ENCODE measurements at regions not wholly inside any gene's neighbourhood (a gene's known extent, or its start where the extent isn't known, plus 50 kb on each side); places are given as distances from the start of the nearest gene placed in this dataset.
"Not testable (repeated sequence)": the region's sequence is repeated elsewhere in the genome, so short reads cannot be mapped to it uniquely, and the experiment has no call there.

DNA sequence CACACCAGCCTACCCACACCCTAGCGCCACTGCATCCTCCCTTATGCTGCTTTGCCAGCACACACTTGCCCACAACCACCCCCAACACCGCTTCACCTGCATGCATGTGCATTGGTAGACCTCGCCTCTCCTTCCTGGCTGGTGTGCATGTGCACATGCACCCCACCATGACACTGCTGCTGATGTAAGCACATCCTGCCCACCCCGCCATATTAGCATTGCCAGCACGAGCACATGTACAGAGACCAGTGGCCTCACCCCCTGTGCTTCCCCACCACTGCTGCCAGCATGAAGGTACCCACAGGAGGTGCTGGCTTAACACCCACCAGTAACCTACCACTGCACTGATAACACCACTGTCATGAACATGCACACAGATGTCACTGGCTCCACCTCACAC is 218.2 kb downstream of the SLCO4C1 start:
- H3K4me3 Mint-ChIP-seq: no peak overlapping the region
- no peaks in the 10 kb centered on the region for H3K27me3 Mint-ChIP-seq (ENCODE audit: low read depth)
- TF ChIP-seq, protein P1, sequence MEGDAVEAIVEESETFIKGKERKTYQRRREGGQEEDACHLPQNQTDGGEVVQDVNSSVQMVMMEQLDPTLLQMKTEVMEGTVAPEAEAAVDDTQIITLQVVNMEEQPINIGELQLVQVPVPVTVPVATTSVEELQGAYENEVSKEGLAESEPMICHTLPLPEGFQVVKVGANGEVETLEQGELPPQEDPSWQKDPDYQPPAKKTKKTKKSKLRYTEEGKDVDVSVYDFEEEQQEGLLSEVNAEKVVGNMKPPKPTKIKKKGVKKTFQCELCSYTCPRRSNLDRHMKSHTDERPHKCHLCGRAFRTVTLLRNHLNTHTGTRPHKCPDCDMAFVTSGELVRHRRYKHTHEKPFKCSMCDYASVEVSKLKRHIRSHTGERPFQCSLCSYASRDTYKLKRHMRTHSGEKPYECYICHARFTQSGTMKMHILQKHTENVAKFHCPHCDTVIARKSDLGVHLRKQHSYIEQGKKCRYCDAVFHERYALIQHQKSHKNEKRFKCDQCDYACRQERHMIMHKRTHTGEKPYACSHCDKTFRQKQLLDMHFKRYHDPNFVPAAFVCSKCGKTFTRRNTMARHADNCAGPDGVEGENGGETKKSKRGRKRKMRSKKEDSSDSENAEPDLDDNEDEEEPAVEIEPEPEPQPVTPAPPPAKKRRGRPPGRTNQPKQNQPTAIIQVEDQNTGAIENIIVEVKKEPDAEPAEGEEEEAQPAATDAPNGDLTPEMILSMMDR (IDR thresholded peaks at IDR 0.05; ENCODE audit: unreplicated experiment in 3 of 3): no peak
- peaks cover 8% of the 10 kb centered on the region for H3K9me3 Mint-ChIP-seq
- peaks cover 8% of the 10 kb centered on the region for H3K4me1 Mint-ChIP-seq
- H3K36me3 Mint-ChIP-seq (ENCODE audit: low read depth): no peaks in the 10 kb centered on the region
- no peak overlapping the region for H3K27ac Mint-ChIP-seq

DNA sequence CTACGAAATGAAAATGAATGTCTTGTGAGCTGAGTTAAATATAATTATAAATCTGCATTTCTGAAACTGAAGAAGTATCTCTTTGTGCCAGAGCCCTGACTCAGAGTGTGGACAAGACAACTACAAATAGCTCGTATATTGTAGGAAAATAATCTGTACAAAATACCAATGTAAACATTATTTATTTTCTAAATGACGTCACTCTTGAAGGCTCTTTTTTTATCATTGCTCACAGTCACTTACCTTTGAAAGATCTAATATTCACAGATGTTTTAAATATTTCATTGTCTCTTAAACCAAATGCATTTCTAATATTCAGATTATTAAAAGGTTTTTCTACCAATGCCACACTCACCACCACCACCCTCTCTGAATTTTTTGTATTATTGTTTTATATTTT is 226.1 kb downstream of the SLCO4C1 start:
- no peaks in the 10 kb centered on the region for H3K9me3 Mint-ChIP-seq
- no peak overlapping the region for H3K27ac Mint-ChIP-seq
- no peak overlapping the region for H3K4me3 Mint-ChIP-seq
- H3K4me1 Mint-ChIP-seq: peaks cover 25% of the 10 kb centered on the region
- H3K27me3 Mint-ChIP-seq (ENCODE audit: low read depth): no peaks in the 10 kb centered on the region
- no peaks in the 10 kb centered on the region for H3K36me3 Mint-ChIP-seq (ENCODE audit: low read depth)
- TF ChIP-seq, protein P1 (IDR thresholded peaks at IDR 0.05; ENCODE audit: unreplicated experiment in 3 of 3): no peak

DNA sequence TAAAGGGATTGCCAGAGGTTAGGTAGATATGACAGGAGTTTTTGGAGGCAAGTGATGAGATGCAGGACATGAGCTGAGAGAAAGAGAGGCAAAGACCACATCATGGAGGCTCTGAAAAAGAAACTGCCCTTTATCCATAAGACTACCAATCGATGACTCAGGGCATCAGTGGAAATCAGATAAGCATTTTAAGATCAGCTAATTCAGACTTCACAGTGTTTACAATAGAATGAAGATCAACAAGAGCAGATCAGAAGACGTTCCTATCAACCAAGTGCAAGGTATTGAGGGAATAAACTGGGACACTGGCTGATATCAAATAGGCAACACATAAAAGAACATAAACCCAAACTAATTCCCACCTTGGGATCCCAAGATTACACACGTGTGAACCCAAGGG is 227.2 kb downstream of the SLCO4C1 start:
- no peaks in the 10 kb centered on the region for H3K27me3 Mint-ChIP-seq (ENCODE audit: low read depth)
- H3K27ac Mint-ChIP-seq: no peak overlapping the region

DNA sequence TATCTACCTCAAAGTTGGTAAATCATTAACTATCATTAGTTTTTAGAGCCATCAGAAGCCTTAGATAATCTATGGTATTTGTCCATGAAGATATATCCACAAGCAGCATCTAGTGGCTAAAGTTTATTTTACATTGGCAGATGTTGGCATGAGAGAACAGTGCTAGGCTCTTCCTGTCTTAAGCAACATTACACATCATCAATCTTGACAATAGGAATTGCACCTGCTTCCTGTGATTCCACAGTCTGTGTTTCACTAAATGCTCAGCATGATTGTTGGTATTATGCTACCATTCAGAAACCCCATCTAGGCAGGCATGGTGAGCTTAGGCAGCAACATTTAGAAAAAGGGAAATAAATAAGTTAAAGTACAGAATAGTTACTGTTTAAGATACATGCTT is 246.6 kb downstream of the SLCO4C1 start:
- Mint-ChIP-seq H3K27ac (no peak overlapping the region), H3K4me1 (peaks cover 6% of the 10 kb centered on the region), H3K9me3 (no peaks in the 10 kb centered on the region)

More for the DNA sequence above, 227.2 kb downstream of the SLCO4C1 start:
- Mint-ChIP-seq H3K4me3 (no peak overlapping the region), H3K9me3 (no peaks in the 10 kb centered on the region), H3K4me1 (peaks cover 25% of the 10 kb centered on the region), H3K36me3 (ENCODE audit: low read depth) (no peaks in the 10 kb centered on the region)
- TF ChIP-seq, protein P1 (IDR thresholded peaks at IDR 0.05; ENCODE audit: unreplicated experiment in 3 of 3): no peak

DNA sequence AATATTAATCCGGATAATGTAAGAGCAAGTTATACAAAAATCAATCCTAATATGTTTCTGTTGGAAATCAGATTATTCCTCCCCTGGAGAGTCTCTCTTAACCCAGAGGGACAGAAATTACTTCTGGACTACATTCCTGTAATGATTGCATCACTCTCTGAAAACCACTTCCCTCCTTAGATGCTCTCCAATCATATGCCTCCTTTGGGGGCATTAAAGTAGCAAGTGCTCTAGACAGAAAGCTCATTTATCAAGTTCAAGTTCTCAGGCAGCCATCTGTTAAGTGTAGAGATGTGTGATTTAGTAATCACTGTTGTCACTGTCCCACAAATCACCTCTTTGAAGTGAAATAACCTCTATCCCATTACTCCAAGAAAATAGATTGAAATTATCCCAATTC is 247.1 kb downstream of the SLCO4C1 start:
- no peaks in the 10 kb centered on the region for H3K27me3 Mint-ChIP-seq (ENCODE audit: low read depth)
- H3K27ac Mint-ChIP-seq: no peak overlapping the region
- H3K4me3 Mint-ChIP-seq: no peak overlapping the region
- H3K9me3 Mint-ChIP-seq: no peaks in the 10 kb centered on the region
- no peaks in the 10 kb centered on the region for H3K36me3 Mint-ChIP-seq (ENCODE audit: low read depth)
- TF ChIP-seq, protein P1 (IDR thresholded peaks at IDR 0.05; ENCODE audit: unreplicated experiment in 3 of 3): no peak
- H3K4me1 Mint-ChIP-seq: peaks cover 6% of the 10 kb centered on the region

More for the DNA sequence above, 246.6 kb downstream of the SLCO4C1 start:
- Mint-ChIP-seq H3K27me3 (ENCODE audit: low read depth) (no peaks in the 10 kb centered on the region), H3K4me3 (no peak overlapping the region), H3K36me3 (ENCODE audit: low read depth) (no peaks in the 10 kb centered on the region)
- TF ChIP-seq, protein P1 (IDR thresholded peaks at IDR 0.05; ENCODE audit: unreplicated experiment in 3 of 3): no peak

DNA sequence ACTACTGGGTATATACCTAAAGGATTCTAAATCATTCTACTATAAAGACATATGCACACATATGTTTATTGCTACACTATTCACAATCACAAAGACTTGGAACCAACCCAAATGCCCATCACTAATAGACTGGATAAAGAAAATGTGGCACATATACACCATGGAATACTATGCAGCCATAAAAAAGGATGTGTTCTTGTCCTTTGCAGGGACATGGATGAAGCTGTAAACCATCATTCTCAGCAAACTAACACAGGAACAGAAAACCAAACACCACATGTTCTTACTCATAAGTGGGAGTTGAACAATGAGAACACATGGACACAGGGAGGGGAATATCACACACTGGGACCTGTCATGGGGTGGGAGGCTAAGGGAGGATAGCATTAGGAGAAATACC is 249.0 kb downstream of the SLCO4C1 start:
- not testable (repeated sequence) for H3K27ac Mint-ChIP-seq; H3K27me3 Mint-ChIP-seq (ENCODE audit: low read depth); H3K36me3 Mint-ChIP-seq (ENCODE audit: low read depth); H3K4me3 Mint-ChIP-seq; H3K9me3 Mint-ChIP-seq; H3K4me1 Mint-ChIP-seq
